HTR-8/SVneo (cell line): ENCODE measurements at regions not wholly inside any gene's neighbourhood (a gene's known extent, or its start where the extent isn't known, plus 50 kb on each side); places are given as distances from the start of the nearest gene placed in this dataset.

Source experiments
- DNase-seq: peaks from one replicate; pipeline ENCODE4 v3.0.0; 2011; ENCODE audit warnings: low spot score, mixed read lengths; ENCODE audit not compliant: insufficient read length
- FAIRE-seq: peaks from 2 replicates; lab custom pipeline; 2011; peaks lifted over from hg19 to GRCh38; lab: Jason Lieb, UNC

- DNase-seq (no peak), FAIRE-seq (no peak)
Observed at GRCh38 chr1:65090406-65090805, 57.6 kb upstream of the AK4 start.

- no peak for DNase-seq
- no peak for FAIRE-seq
Observed at GRCh38 chr1:65092691-65093090, 55.3 kb upstream of the AK4 start.

GRCh38 chr1:65097076-65097475 is 50.9 kb upstream of the AK4 start:
- FAIRE-seq: no peak

More at GRCh38 chr1:65097076-65097475, 50.9 kb upstream of the AK4 start:
- DNase-seq: no peak
